ENCODE measurements at regions not wholly inside any gene's neighbourhood (a gene's known extent, or its start where the extent isn't known, plus 50 kb on each side); places are given as distances from the start of the nearest gene placed in this dataset.

- ChIA-PET POLR2A (no interaction called here), CTCF (no interaction called here), RAD21 (ENCODE audit: low non-redundant PET in 1 of 2, low total read pairs in 2 of 2, uncharacterized antibody in 2 of 2, unreplicated experiment in 2 of 2) (no interaction called here)
- no peak for TF ChIP-seq ZNF274 (IDR thresholded peaks at IDR 0.05; ENCODE audit: low read depth, low read length)
- TF ChIP-seq SP1 (IDR thresholded peaks at IDR 0.05; ENCODE audit: low read depth), result no peak
- TF ChIP-seq POLR2A (IDR thresholded peaks at IDR 0.05; ENCODE audit: borderline replicate concordance, extremely low read depth, insufficient read depth, insufficient read length), result no peak
- TF ChIP-seq CBX3 (IDR thresholded peaks at IDR 0.05; ENCODE audit: low read depth), result no peak
- no peak for TF ChIP-seq SRF (IDR thresholded peaks at IDR 0.05; ENCODE audit: low read depth)
- no peak for TF ChIP-seq MAX (IDR thresholded peaks at IDR 0.05)
- TF ChIP-seq SIN3A (IDR thresholded peaks at IDR 0.05; ENCODE audit: low read depth), result no peak
- TF ChIP-seq TCF7L2 (IDR thresholded peaks at IDR 0.05; ENCODE audit: borderline replicate concordance, extremely low read depth, insufficient read depth, insufficient read length), result no peak
- TF ChIP-seq EZH2phosphoT487 (IDR thresholded peaks at IDR 0.05; ENCODE audit: borderline replicate concordance), result no peak
- no peak for TF ChIP-seq ZBTB33 (IDR thresholded peaks at IDR 0.05; ENCODE audit: extremely low read depth, insufficient replicate concordance, low read length)
- TF ChIP-seq ELF1 (IDR thresholded peaks at IDR 0.05; ENCODE audit: borderline replicate concordance, low read depth), result no peak
- TF ChIP-seq REST (IDR thresholded peaks at IDR 0.05; ENCODE audit: low read depth), result no peak
- TF ChIP-seq FOSL1 (IDR thresholded peaks at IDR 0.05; ENCODE audit: low read depth), result no peak
- no peak for TF ChIP-seq POLR2AphosphoS5 (IDR thresholded peaks at IDR 0.05; ENCODE audit: low read depth, low read length)
- no peak for TF ChIP-seq ZFX (IDR thresholded peaks at IDR 0.05)
- TF ChIP-seq RAD21 (IDR thresholded peaks at IDR 0.05; ENCODE audit: low read depth), result no peak
- TF ChIP-seq EZH2 (IDR thresholded peaks at IDR 0.05), result no peak
- no peak for TF ChIP-seq CEBPB (IDR thresholded peaks at IDR 0.05; ENCODE audit: low read depth)
- no peak overlapping the region for H3K4me2 ChIP-seq (ENCODE audit: low read length)
- H3K9me2 ChIP-seq (ENCODE audit: insufficient read depth), result no peaks in the 10 kb centered on the region
- H4K20me1 ChIP-seq (ENCODE audit: insufficient read depth), result no peaks in the 10 kb centered on the region
- intact Hi-C loops (cut with micrococcal nuclease), result no loop called here
- no peaks in the 10 kb centered on the region for H3K36me3 ChIP-seq (ENCODE audit: control insufficient read depth in 1 of 2, insufficient read depth in 2 of 2, low read length in 2 of 2)
- no peak overlapping the region for H3K27ac ChIP-seq (ENCODE audit: low read depth, low read length)
- BruUV-seq (replicated peaks), result no TSS peak
- H3K9ac ChIP-seq (ENCODE audit: low read length), result no peak overlapping the region
- no peaks in the 10 kb centered on the region; the same call in 1 of the 2 replicates for H3K27me3 ChIP-seq (ENCODE audit: insufficient read depth, low read length)
- H3K79me2 ChIP-seq (ENCODE audit: insufficient read depth, low read length), result no peaks in the 10 kb centered on the region
- no peak overlapping the region for H3K4me3 ChIP-seq (replicated peaks in 1 of 2; ENCODE audit: low read depth in 1 of 2, low read length in 2 of 2)
- no peak for ATAC-seq
- H3K9me3 ChIP-seq (ENCODE audit: control insufficient read depth in 1 of 2, insufficient read depth in 1 of 2, low read depth in 1 of 2, low read length in 2 of 2), result no peaks in the 10 kb centered on the region
- H2AFZ ChIP-seq (ENCODE audit: low read depth, low read length, poor library complexity, severe bottlenecking), result no peak overlapping the region
- H3K4me1 ChIP-seq (ENCODE audit: control insufficient read depth in 1 of 2, insufficient read depth in 2 of 2, low read length in 2 of 2), result no peaks in the 10 kb centered on the region
- DNase-seq (ENCODE audit: low read depth, low spot score), result no peak
These were observed 117.1 kb upstream of the FRG1 start for GRCh38 chr4:189823591-189823990.
